ENCODE measurements at regions not wholly inside any gene's neighbourhood (a gene's known extent, or its start where the extent isn't known, plus 50 kb on each side); places are given as distances from the start of the nearest gene placed in this dataset.
"Not testable (repeated sequence)": the region's sequence is repeated elsewhere in the genome, so short reads cannot be mapped to it uniquely, and the experiment has no call there.

- no peak for DNase-seq
Observed at GRCh38 chr11:96708219-96708878, 318.5 kb downstream of the JRKL start.

GRCh38 chr11:96713301-96713700, 323.5 kb downstream of the JRKL start:
- no peak for DNase-seq

- no peak for DNase-seq
Observed at GRCh38 chr11:96714689-96715088, 324.9 kb downstream of the JRKL start.

- DNase-seq: no peak
Observed at GRCh38 chr11:96715208-96715607, 325.4 kb downstream of the JRKL start.

GRCh38 chr11:96736601-96737000, 346.8 kb downstream of the JRKL start:
- DNase-seq: no peak

- DNase-seq: no peak
Observed at GRCh38 chr11:96738311-96738710, 348.5 kb downstream of the JRKL start.

GRCh38 chr11:96741068-96741467, 351.3 kb downstream of the JRKL start:
- no peak for DNase-seq

- no peak for DNase-seq
Observed at GRCh38 chr11:96744697-96745096, 354.9 kb downstream of the JRKL start.

GRCh38 chr11:96748639-96749370, 359.0 kb downstream of the JRKL start:
- no peak for DNase-seq

GRCh38 chr11:96751807-96752206, 362.0 kb downstream of the JRKL start:
- DNase-seq: not testable (repeated sequence)

- DNase-seq: no peak
Observed at GRCh38 chr11:96752221-96752620, 362.4 kb downstream of the JRKL start.

- no peak for DNase-seq
Observed at GRCh38 chr11:96753997-96754396, 364.2 kb downstream of the JRKL start.

- no peak for DNase-seq
Observed at GRCh38 chr11:96755209-96755608, 365.4 kb downstream of the JRKL start.

- DNase-seq: no peak
Observed at GRCh38 chr11:96755752-96756151, 365.9 kb downstream of the JRKL start.

GRCh38 chr11:96758957-96759356, 369.1 kb downstream of the JRKL start:
- no peak for DNase-seq

- no peak for DNase-seq
Observed at GRCh38 chr11:96760306-96760705, 370.5 kb downstream of the JRKL start.

- DNase-seq: no peak
Observed at GRCh38 chr11:96760815-96761214, 371.0 kb downstream of the JRKL start.

- no peak for DNase-seq
Observed at GRCh38 chr11:96761451-96761850, 371.6 kb downstream of the JRKL start.

- no peak for DNase-seq
Observed at GRCh38 chr11:96763244-96763643, 373.4 kb downstream of the JRKL start.

- no peak for DNase-seq
Observed at GRCh38 chr11:96778272-96778671, 388.5 kb downstream of the JRKL start.

- no peak for DNase-seq
Observed at GRCh38 chr11:96779030-96779429, 389.2 kb downstream of the JRKL start.

- DNase-seq: no peak
Observed at GRCh38 chr11:96781082-96781481, 391.3 kb downstream of the JRKL start.

GRCh38 chr11:96782632-96783031, 392.8 kb downstream of the JRKL start:
- DNase-seq: no peak

- DNase-seq: no peak
Observed at GRCh38 chr11:96783311-96783710, 393.5 kb downstream of the JRKL start.

- no peak for DNase-seq
Observed at GRCh38 chr11:96785073-96785472, 395.3 kb downstream of the JRKL start.

All from NCI-H1694 treated with DMSO at 0.1 percent for 48 hours (cell line).